H4 (cell line): ENCODE measurements at regions not wholly inside any gene's neighbourhood (a gene's known extent, or its start where the extent isn't known, plus 50 kb on each side); places are given as distances from the start of the nearest gene placed in this dataset.
A peak's percentile ranks its signal among the peaks of the same experiment; 100 is the strongest.
"Not testable (repeated sequence)": the region's sequence is repeated elsewhere in the genome, so short reads cannot be mapped to it uniquely, and the experiment has no call there.

Experiments
- DNase-seq: peaks from one replicate; pipeline ENCODE4 v3.0.0-alpha.2; 2015; ENCODE audit warnings: low spot score

DNA sequence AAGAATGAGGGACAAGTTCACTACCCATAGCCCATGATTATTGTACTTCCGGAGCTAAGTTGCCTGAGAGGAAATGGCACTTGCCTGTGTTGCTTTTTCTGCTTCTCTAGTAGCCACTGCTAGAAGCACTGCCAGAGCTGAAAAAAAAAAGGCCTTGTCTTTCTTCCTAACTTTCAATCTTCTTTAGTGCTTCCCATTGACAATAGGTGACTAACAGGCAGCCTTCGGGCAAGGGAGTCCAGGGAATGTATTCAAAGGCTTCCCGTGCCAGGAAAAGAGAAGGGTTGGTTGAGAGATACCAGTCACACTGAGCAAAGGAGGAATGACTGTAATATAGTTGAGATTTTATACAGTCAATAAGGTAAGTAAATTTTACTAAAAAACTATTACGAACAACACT is 242.0 kb downstream of the CALCRL start:
- no peak for DNase-seq

DNA sequence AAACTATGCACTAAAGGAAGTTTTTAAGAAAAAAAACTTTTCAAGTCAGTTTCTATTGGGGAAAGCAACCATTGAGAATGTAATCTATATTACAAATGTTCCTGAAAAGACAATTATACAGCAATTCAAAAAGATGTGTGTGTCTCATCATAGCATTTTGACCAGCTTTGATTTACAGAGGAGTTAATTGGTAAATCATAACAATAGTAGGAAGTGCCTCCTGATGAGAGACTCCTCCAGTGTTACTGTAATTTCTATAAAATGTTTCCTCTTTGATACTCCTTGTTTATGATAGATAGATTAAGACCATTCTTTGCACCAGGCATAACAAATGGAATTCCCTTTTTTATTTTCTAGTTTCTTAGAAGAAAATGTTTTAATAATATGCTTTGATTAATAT is 249.9 kb downstream of the CALCRL start:
- no peak for DNase-seq

DNA sequence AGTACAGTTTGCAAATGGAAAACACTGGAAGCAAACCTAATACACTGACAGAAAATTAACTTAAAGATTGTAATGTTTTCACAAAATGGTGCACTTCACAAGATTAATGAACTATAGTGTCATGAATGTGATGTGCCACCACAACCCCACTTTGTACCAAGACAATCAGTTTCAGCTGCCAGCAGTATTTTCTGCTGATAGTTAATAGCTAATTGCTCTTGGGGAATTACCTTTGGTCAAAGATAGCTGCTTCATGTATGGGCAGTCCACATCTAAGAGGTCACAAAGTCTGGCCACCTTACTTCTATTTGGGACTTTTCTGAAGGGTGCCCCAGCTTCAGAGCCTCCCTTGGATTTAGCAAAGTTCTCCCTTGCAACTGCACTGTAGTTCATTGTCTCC is 254.0 kb downstream of the CALCRL start:
- no peak for DNase-seq

DNA sequence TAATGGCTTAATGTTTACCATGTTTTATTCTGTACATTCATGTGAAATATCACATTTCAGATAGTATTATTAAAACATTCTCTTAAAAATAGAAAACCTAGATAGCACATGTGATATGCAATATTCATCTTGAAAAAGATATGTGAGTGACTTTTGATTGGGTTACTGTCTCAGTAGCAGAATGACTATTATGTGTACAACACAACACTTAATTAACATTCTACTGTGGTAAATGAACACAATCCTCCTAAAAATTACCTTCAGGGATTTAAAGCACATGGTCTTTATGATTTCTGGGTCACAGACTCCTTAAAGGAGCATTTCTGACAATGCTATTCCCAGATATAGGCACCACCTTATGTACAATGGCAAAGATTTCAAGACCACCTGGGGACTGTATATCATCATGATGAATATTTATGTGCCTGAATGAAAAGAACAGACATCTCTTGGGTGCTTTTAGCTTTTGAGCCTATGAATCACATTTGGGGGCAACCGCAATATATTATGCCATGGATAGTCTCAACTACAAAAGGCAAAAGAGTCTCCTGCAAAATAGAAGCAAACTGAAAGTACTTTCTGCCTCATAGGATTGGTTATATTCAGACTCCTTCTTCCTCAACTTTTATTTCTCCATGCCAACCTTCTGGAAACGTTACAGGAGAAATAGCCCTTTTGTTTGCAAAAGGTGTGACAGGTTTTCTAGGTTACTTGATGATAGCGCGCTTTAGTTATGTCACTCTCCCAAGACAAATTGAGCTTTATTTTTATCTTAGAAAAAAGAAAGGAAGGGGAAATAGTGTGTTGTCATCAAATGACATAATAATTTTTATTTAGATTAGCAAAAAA is 259.0 kb downstream of the CALCRL start:
- DNase-seq = no peak

DNA sequence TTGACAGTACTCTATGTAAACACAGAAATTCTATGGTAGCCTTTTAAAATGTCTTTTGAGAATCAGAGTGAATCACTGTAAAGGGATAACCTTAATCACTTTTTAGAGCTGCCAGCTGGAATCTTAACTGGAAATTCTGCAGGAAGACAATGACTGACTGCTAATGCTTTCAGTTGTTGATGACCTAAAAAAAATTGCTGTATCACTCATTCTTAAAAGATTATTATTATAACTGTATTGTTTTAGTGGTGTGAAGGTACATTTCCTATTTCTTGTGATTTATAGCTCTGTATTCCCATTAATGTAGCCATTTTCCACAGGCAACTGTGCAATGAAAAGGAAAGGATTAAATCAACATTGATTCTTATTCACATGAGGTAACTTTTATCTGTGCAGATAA is 260.5 kb downstream of the CALCRL start:
- no peak for DNase-seq

DNA sequence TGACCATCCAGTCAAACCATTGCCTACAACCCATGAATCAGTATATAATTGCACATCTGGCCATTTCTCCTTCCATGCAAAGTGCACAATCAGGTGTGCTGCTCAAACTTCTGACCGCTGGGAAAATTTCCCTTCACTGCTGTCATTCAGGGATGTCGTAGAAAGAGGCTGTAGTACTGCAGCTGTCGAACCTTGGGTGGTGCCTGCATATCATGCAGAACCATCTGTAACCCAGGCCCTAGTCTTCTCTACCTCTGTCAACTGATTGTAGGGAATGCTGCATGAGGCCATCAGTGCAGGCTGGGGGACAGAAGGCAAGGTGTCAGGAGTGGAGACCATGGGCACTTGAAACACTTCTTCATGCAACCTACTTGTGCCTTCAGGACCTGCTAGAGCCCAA is 267.5 kb downstream of the CALCRL start:
- DNase-seq = no peak

DNA sequence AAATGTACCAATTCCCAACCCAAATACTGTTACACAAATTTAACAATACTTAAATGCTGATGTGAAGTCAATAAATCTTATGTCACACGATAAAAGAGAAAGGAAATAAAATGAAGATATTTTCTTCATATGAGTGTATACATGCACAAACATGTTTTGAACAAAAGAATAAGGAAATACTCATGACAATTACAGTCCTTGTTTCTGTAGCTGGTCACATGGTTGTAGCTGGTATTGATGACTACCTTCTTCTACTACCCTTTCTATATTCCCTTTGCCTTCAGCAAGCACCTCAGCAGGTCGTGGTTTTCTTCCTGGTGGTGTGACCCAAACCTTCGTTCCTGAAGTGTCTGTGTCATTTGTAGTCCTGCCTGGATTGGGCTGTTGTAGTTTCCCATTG is 269.2 kb downstream of the CALCRL start:
- DNase-seq = not testable (repeated sequence)

DNA sequence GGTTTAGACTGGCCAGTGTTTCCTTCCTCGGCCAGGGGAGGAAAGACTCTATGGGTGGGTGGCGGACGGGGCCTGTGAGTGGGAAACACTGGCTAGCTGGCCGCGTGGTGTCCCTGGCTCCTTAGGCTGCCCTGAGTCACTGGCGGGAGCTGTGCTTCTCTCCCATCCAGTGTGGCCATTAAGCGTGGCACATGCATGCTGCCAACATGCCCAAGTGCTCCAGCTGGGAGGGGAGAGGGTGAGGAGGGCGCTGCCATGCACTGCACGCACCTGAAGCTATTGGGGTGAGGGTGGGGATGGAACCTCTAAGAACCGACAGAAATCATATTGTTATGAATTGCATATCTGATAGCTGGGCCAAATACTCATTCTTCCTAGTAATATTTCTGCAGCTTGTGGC is 270.8 kb downstream of the CALCRL start:
- DNase-seq = no peak

DNA sequence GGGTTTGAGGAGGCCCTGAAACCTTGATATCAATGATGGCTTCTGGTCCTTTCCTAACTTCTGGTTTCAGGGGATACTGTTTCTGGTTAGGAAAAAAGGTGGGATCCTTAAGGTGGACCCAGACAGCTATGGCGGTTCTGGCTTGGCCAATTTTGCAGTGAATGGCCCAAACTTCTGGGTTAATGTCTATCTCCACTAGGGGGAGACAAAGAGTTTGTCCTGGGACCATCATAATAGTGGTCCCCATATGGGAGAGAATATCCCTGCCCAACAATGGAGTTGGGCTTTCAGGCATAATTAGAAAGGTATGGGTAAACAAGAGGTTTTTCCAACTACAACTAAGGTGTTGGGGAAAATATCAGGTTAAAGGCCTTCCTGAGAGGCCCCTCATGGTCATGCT is 273.5 kb downstream of the CALCRL start:
- DNase-seq = no peak

DNA sequence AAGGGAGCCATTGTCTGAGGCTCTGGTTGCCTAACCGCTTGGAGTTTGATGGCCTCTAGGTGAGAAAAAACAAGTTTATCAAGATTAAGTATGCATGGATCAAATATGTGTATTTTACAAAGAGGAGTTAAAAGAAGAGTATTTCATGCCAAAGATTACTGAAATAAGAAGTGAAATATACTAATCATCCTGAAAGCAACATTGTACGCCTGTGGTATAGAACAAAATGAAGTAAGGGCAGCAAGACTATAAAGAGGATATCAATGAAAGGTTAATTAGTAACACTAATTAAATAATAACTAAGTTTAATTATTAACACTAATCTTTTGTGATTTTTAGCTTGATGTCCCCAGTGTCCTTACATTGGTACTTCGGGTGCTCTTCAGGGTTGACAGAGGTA is 276.7 kb downstream of the CALCRL start:
- no peak for DNase-seq

DNA sequence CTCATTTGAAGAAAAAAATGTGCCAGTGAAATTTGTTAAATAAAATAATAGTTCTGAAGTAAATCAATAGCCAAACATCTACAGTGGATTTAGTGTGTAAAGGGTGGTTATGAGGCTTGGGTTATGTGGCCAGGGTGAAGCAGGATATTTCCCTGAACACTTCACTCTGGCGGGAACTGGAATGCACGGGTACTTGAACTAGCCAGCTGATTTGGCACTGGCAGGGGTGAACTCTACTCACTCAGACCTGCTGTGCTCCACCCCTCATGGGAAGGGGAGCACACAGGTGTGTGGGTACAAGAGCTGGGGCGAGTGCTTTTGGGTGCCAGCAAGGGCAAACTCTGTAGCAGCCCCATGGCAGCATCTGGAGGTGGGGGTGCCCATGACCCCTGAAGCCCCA is 278.2 kb downstream of the CALCRL start:
- DNase-seq = no peak

DNA sequence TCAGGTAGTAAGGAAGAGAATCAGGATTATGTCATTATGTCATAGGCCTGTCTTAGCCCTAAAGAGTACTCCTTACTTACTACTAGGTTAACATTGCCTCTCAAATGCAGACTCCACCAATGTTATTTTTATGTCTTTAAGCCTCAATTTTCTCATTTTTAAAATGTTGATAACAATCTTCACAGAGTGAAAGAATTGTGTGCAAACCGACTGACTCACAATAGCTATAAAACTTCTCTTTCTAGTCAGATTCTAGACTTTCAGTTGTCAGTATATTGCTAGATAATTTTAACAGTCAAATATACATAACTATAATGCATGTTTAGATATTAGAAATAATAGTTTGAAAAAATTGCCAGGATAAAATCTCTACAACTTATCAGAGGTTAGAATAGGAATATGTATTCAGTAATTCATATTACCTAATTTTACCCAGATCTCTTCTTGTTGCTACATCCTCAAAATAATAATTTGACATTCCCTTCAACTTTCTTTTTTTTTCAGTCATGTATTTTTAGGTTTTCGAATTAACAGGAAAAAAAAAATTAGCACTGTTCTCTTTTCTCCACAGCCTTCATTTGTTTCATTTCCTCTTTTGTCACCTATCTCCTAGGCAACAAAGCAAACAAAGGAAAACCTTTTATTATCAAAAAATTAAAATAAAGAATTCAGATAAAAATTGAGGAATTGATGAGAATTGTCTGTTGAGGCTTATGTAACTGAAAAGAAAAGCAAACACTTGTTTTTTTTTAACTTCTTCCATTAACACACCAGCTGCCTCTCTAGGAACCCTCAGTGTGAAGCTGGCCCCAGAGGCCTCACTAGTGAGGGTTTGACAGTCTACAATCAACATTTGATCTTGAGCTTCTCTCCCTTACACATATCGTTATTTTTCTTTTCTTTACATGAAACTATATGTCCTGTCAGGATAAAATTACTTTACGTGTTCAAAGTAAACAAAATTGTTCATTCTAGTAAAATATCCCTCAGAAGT is 279.0 kb downstream of the CALCRL start:
- no peak for DNase-seq

DNA sequence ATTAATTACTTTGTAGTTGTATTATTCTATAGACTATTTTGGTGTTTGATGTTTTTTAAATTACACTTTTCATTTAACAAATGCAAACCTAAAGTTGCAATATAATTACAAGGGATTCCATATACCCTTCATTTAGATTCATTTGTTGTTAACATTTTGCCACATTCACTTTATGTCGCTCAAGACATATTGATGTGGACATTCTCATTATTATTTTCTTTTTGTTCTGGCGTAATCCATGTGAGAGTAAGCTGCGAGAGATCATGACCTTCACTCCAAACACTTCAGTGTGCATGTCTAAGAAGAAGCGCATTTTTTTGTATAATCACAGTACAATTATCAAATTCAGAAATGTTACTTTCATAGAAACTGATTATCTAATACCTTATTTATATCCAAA is 280.6 kb downstream of the CALCRL start:
- no peak for DNase-seq

DNA sequence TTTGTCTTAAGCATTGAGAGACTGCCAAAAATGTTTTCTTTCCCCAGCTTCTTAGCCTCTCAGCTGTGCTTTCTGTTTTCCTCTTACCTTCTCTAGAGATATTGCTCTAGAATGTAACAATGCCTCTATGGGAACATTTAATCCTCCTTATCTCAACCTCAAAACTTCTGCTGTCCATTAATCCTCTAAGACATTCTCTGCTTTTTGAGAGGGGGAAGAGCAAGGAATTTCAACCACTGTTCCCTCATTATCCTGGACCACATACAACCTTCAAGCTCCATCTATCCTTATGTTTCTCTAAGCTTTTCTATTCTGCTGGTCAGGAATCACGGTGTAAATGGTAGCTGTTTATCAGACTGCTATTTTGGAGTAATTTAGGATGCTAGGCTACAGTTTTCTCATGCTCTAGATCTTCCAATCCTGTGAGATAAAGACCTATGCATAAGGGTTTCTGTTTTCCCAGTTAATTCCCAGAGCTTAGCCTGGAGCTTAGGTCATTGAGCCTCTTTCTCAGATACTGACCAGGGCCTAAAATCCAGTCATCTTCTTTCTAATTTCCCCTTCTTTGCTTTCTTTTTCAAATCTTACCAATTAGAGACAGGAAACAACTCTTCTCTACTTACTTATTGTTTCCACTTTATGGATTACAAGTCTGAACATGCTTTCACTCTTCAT is 282.0 kb downstream of the CALCRL start:
- DNase-seq = no peak

DNA sequence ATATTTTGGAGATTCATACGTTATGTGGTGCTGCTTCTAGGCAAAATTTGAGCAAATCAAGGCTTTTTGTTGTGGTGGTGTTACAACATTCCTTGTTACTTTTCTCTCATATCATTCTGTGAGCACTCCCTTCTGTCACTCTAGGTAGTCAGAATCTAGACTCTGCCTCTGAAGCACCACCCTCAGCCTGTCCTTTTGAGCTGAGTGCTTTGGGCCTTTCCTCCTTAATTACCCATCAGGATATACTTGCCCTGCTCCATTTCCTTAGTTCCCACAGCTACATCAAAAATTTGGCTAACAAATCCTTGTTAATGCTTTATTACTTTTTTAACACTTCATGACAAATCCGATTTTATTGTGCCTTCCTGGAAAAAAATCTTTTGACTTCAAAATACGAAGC is 289.6 kb downstream of the CALCRL start:
- DNase-seq = no peak

DNA sequence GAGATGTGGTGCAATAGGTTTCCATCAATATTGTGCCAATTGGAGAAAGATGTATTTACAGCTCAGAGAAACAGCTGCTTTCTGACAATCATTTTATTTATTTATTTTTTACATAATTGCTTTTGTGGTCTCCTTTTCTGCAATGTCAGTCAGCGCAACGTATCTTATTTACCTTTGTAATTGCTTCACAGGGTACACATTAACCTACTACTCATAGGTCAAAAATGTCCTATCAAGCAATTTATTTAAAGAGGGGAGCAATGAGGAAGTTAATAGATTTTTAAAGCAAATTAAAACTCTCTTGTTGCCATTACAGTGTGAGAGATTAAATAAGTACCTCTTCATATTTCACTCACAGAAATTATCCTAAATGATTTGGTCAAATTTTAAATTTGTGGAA is 291.0 kb downstream of the CALCRL start:
- DNase-seq = no peak

DNA sequence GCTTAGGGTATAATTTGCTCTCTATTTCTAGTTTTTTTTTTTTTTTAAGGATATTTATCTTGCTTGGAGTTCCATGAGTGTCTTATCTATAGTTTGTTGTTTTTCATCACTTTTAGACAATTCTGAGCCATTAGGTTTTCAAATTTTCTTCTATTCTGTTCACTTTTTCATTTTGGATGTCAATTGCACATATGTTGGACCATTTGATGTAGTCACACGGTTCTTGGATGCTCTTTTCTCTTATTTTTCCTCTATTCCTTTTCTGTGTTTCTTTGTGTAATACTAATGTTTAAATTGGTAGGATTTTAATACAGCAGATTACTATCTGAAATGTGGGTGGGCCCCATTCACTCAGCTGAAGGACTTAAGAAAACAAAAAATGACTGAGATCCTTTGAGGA is 292.6 kb downstream of the CALCRL start:
- DNase-seq = no peak

DNA sequence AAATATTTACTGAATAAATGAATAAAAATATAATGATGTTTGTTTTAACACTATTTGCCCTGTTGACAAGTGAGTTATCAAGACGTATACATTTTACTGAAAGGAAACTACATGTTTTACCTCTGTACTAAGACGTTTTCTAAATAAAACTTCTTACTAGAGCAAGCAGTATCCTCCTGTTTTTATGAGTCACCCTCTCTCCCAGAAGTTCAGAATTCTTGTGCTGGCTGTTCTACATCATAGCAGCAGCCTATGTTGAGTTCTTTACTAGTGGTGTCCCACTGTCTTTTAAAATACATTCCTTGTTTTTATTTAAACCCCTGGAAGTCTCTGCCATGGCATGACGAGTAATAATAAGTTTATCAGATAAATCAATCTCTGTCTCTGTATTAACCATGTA is 297.4 kb downstream of the CALCRL start:
- no peak for DNase-seq

DNA sequence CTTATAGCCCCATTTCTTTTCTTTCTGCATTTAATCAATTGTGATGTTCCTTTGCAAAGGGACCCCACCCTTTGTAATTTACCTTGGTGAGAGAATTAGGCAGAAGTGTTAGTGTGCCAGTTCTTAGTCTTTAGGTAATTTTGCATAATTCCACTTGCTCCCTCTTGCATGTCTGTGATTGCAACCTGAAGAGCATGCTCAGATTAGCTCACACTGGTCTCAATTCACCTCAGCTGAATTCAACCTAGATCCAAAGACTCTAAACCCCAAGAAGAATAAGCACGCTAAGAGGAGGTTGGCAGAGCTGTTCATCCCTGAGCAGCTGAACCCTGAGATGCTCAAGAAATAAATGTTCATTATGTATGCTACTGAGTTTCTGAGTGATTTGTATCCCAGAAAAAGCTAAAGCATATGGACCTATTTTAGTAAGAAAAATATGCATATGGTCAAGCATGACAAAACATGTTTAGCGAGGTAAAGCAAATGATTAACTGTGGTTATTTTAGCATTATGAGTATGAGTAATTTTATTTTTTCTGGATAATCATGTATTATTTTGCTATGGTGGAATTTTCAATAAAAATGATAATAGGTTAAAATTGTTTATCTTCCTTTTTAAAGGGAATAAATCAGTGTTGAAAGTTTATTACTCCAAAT is 299.2 kb upstream of the ZSWIM2 start:
- no peak for DNase-seq

DNA sequence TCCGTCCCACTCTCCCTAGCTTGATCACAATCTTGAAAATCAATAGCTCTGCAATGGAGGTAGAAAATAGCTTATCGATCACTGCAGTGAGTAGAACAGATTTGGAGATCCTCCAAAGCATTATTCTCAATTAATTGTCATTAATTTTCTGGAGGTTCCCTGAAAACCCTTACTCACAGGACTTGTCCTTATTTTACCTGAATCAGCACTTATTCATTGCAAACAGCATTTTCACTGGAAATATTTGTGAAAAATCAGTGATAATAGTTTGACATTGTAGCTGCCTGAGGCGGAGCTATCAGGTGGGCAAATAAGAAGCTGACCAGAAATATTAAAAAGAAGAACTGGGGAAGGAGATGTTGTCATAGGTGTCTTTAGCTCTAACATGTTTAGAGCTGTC is 294.6 kb upstream of the ZSWIM2 start:
- no peak for DNase-seq

DNA sequence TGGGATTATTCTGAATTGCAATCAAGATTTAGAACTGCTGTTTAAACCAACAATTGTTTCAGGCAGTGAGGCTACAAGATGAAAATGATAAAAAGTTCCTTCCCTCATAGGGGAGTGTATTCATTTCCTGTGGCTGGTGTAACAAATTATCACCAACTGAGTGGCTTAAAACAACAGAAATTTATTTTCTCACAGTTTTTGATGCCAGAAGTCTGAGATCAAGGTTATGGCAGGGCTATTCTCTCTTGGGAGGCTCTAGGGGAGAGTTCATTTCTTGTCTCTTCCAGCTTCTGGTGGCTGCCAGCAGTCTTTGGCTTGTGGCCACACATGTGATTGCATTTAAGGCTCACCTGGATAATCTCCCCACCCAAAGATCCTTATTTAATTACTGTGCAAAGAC is 290.5 kb upstream of the ZSWIM2 start:
- no peak for DNase-seq

DNA sequence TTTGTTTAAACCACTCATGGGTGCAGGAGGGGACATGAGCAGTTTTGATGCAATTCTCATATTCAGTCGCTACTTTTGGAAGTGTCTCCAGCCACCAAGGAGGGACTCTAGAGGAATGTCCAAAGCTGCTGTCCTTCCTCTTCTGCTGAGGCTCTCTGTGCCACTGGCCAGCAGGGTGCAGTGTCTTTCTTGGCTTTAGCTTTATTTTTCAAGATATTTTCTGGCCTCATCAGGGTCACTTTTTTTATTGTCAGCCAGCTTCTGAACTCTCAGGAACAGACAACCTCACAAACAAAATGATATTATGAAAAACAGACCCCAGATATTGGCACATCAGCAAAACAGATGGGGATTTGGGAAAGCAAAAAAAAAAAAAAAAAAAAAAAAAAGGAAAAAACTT is 289.3 kb upstream of the ZSWIM2 start:
- peak; percentile 29 for DNase-seq
